ENCODE measurements at regions not wholly inside any gene's neighbourhood (a gene's known extent, or its start where the extent isn't known, plus 50 kb on each side); places are given as distances from the start of the nearest gene placed in this dataset.

- WGBS, result 59% methylated on average over 2 of the region's 2 CpGs
- H3K27ac ChIP-seq (ENCODE audit: low read depth), result no peak overlapping the region
These were observed 757.2 kb upstream of the SOX9 start for GRCh38 chr17:71363661-71364060.

GRCh38 chr17:71371809-71372208, 749.0 kb upstream of the SOX9 start:
- Histone ChIP-seq H3K36me3 (ENCODE audit: insufficient read depth) (no peaks in the 10 kb centered on the region), H3K27ac (ENCODE audit: low read depth) (no peak overlapping the region), H3K4me1 (ENCODE audit: insufficient read depth) (no peaks in the 10 kb centered on the region), H3K4me3 (ENCODE audit: low read depth, low read length) (no peak overlapping the region)
- 34% methylated on average over 7 of the region's 7 CpGs for WGBS
- DNase-seq (ENCODE audit: extremely low spot score), result no peak

More at GRCh38 chr17:71363661-71364060, 757.2 kb upstream of the SOX9 start:
- no peaks in the 10 kb centered on the region for H3K36me3 ChIP-seq (ENCODE audit: insufficient read depth)
- no peak for DNase-seq (ENCODE audit: extremely low spot score)
- H3K4me3 ChIP-seq (ENCODE audit: low read depth, low read length), result no peak overlapping the region
- no peaks in the 10 kb centered on the region for H3K4me1 ChIP-seq (ENCODE audit: insufficient read depth)

- Histone ChIP-seq H3K27ac (ENCODE audit: low read depth) (no peak overlapping the region), H3K36me3 (ENCODE audit: insufficient read depth) (no peaks in the 10 kb centered on the region), H3K4me3 (ENCODE audit: low read depth, low read length) (no peak overlapping the region), H3K4me1 (ENCODE audit: insufficient read depth) (no peaks in the 10 kb centered on the region)
- DNase-seq (ENCODE audit: extremely low spot score), result no peak
- 97% methylated on average over 1 of the region's 1 CpG for whole genome bisulfite sequencing
These were observed 744.9 kb upstream of the SOX9 start for GRCh38 chr17:71375948-71376347.

GRCh38 chr17:71376933-71377332, 743.9 kb upstream of the SOX9 start:
- no peak overlapping the region for H3K27ac ChIP-seq (ENCODE audit: low read depth)
- 56% methylated on average over 6 of the region's 6 CpGs for WGBS
- H3K4me1 ChIP-seq (ENCODE audit: insufficient read depth), result no peaks in the 10 kb centered on the region
- no peak overlapping the region for H3K4me3 ChIP-seq (ENCODE audit: low read depth, low read length)
- no peak for DNase-seq (ENCODE audit: extremely low spot score)
- no peaks in the 10 kb centered on the region for H3K36me3 ChIP-seq (ENCODE audit: insufficient read depth)

DNA sequence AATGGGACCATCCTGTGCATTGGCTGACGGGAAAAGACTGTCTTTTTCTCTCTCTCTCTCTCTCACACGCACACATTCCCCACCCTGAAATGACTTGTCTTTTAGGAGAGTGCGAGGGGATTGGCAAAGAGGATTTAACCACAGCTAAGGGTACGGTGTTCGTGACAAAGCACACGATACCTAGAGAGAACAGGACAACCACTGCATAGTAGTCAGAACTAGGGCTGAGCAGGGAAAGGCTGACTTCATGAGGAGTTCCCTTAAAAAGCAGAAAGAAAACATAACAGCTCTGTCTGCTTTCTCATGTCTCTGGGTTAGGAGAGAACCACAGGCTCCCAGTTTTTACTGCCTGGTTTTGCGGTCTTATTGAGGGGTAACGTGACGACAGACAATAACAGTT, 742.8 kb upstream of the SOX9 start:
- 50% methylated on average over 9 of the region's 9 CpGs for WGBS
- no peak overlapping the region for H3K27ac ChIP-seq (ENCODE audit: low read depth)
- H3K4me1 ChIP-seq (ENCODE audit: insufficient read depth), result no peaks in the 10 kb centered on the region
- no peak for DNase-seq (ENCODE audit: extremely low spot score)
- H3K36me3 ChIP-seq (ENCODE audit: insufficient read depth), result no peaks in the 10 kb centered on the region
- no peak overlapping the region for H3K4me3 ChIP-seq (ENCODE audit: low read depth, low read length)

GRCh38 chr17:71378741-71379140, 742.1 kb upstream of the SOX9 start:
- Histone ChIP-seq H3K4me3 (ENCODE audit: low read depth, low read length) (no peak overlapping the region), H3K27ac (ENCODE audit: low read depth) (no peak overlapping the region), H3K4me1 (ENCODE audit: insufficient read depth) (no peaks in the 10 kb centered on the region), H3K36me3 (ENCODE audit: insufficient read depth) (no peaks in the 10 kb centered on the region)
- 78% methylated on average over 3 of the region's 3 CpGs for WGBS
- no peak for DNase-seq (ENCODE audit: extremely low spot score)

GRCh38 chr17:71379512-71379911, 741.3 kb upstream of the SOX9 start:
- Histone ChIP-seq H3K27ac (ENCODE audit: low read depth) (no peak overlapping the region), H3K4me3 (ENCODE audit: low read depth, low read length) (no peak overlapping the region), H3K4me1 (ENCODE audit: insufficient read depth) (no peaks in the 10 kb centered on the region), H3K36me3 (ENCODE audit: insufficient read depth) (no peaks in the 10 kb centered on the region)
- no peak for DNase-seq (ENCODE audit: extremely low spot score)

- no peak for DNase-seq (ENCODE audit: extremely low spot score)
- no peak overlapping the region for H3K27ac ChIP-seq (ENCODE audit: low read depth)
- H3K4me1 ChIP-seq (ENCODE audit: insufficient read depth), result no peaks in the 10 kb centered on the region
- 38% methylated on average over 3 of the region's 3 CpGs for WGBS
- no peak overlapping the region for H3K4me3 ChIP-seq (ENCODE audit: low read depth, low read length)
- no peaks in the 10 kb centered on the region for H3K36me3 ChIP-seq (ENCODE audit: insufficient read depth)
These were observed 740.3 kb upstream of the SOX9 start for GRCh38 chr17:71380535-71380934.

GRCh38 chr17:71380936-71381335, 739.9 kb upstream of the SOX9 start:
- no peak overlapping the region for H3K4me3 ChIP-seq (ENCODE audit: low read depth, low read length)
- 37% methylated on average over 2 of the region's 2 CpGs for WGBS
- no peak for DNase-seq (ENCODE audit: extremely low spot score)
- H3K4me1 ChIP-seq (ENCODE audit: insufficient read depth), result no peaks in the 10 kb centered on the region
- no peak overlapping the region for H3K27ac ChIP-seq (ENCODE audit: low read depth)
- no peaks in the 10 kb centered on the region for H3K36me3 ChIP-seq (ENCODE audit: insufficient read depth)

GRCh38 chr17:71383091-71383490, 737.7 kb upstream of the SOX9 start:
- no peaks in the 10 kb centered on the region for H3K4me1 ChIP-seq (ENCODE audit: insufficient read depth)
- no peak for DNase-seq (ENCODE audit: extremely low spot score)
- H3K27ac ChIP-seq (ENCODE audit: low read depth), result no peak overlapping the region
- H3K4me3 ChIP-seq (ENCODE audit: low read depth, low read length), result no peak overlapping the region
- no peaks in the 10 kb centered on the region for H3K36me3 ChIP-seq (ENCODE audit: insufficient read depth)
- WGBS, result 69% methylated on average over 2 of the region's 2 CpGs

- H3K36me3 ChIP-seq (ENCODE audit: insufficient read depth), result no peaks in the 10 kb centered on the region
These were observed 733.4 kb upstream of the SOX9 start for GRCh38 chr17:71387456-71387855.

GRCh38 chr17:71392715-71393567, 727.9 kb upstream of the SOX9 start:
- Histone ChIP-seq H3K27ac (ENCODE audit: low read depth) (no peak overlapping the region), H3K36me3 (ENCODE audit: insufficient read depth) (no peaks in the 10 kb centered on the region)
- 77% methylated on average over 4 of the region's 4 CpGs for WGBS

More at GRCh38 chr17:71387456-71387855, 733.4 kb upstream of the SOX9 start:
- H3K4me1 ChIP-seq (ENCODE audit: insufficient read depth), result no peaks in the 10 kb centered on the region
- no peak overlapping the region for H3K4me3 ChIP-seq (ENCODE audit: low read depth, low read length)
- no peak for DNase-seq (ENCODE audit: extremely low spot score)
- no peak overlapping the region for H3K27ac ChIP-seq (ENCODE audit: low read depth)

GRCh38 chr17:71395901-71396300, 724.9 kb upstream of the SOX9 start:
- Histone ChIP-seq H3K4me3 (ENCODE audit: low read depth, low read length) (no peak overlapping the region), H3K36me3 (ENCODE audit: insufficient read depth) (no peaks in the 10 kb centered on the region), H3K4me1 (ENCODE audit: insufficient read depth) (no peaks in the 10 kb centered on the region), H3K27ac (ENCODE audit: low read depth) (no peak overlapping the region)
- DNase-seq (ENCODE audit: extremely low spot score), result no peak
- WGBS, result 31% methylated on average over 2 of the region's 2 CpGs

More at GRCh38 chr17:71392715-71393567, 727.9 kb upstream of the SOX9 start:
- no peak for DNase-seq (ENCODE audit: extremely low spot score)
- Histone ChIP-seq H3K4me1 (ENCODE audit: insufficient read depth) (no peaks in the 10 kb centered on the region), H3K4me3 (ENCODE audit: low read depth, low read length) (no peak overlapping the region)

DNA sequence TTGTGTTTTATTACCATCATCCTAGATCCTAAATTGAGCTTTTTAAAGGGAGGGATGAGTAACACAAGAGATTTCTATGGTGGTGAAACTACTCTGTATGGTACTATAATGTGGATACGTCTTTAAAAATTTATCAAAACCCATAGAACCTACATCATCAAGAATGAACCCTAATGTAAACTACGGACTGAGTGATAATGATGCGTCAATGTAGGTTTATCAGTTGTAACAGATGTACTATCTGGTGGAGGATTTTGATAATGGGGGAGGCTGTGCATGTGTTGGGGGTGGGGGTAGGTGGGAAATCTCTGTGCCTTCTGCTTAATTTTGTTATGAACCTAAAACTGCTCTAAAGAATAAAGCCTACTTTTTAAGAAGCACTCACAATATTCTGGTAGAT, 724.1 kb upstream of the SOX9 start:
- no peak for DNase-seq (ENCODE audit: extremely low spot score)
- H3K36me3 ChIP-seq (ENCODE audit: insufficient read depth), result no peaks in the 10 kb centered on the region
- H3K27ac ChIP-seq (ENCODE audit: low read depth), result no peak overlapping the region
- whole genome bisulfite sequencing, result 35% methylated on average over 3 of the region's 3 CpGs
- no peaks in the 10 kb centered on the region for H3K4me1 ChIP-seq (ENCODE audit: insufficient read depth)
- H3K4me3 ChIP-seq (ENCODE audit: low read depth, low read length), result no peak overlapping the region

Measured in urinary bladder (tissue), 3 donors.